ENCODE measurements at regions not wholly inside any gene's neighbourhood (a gene's known extent, or its start where the extent isn't known, plus 50 kb on each side); places are given as distances from the start of the nearest gene placed in this dataset.

DNA sequence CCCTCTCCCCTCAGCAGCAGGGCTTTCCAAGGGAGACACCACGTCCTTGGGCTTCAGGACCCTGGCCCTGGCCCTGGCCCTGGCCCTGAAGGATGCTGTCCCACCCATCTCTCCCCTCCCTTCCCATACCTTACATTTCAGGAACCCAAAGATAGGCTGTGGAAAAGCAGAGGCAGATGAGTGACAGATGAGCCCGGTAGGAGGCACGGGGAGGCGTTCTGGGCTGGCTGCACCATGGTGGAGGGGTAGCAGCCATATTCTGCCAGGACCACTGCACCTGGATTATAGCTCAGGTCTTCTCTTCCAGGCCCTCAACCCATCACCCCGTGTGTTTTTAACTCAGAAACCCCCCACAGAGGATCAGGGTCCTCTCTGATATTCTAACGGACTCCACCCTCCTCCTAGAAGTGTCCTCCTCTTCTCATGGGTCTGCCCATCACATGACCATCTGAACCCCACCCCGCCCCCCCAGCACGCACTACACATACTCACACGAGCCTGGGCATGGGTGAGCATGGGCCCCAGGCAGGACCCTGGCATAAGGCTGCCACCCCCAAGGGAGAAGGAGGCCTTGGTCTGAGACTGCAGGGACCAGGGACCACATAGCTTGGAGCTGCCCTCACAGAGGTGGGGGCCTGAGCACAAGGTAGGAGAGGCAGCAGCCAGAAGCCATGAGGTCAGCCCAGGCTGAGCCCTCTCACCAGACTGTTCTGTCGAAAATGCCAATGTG, 220.8 kb upstream of the CDH4 start:
- POLR2A ChIA-PET, result no interaction called here
- TF ChIP-seq ZNF571 (tag by site-specific recombination; IDR thresholded peaks at IDR 0.05) (no peak), ZBTB21 (tag by site-specific recombination; IDR thresholded peaks at IDR 0.05) (no peak), ZNF416 (tag by site-specific recombination; IDR thresholded peaks at IDR 0.05) (no peak), ZNF585B (tag by site-specific recombination; IDR thresholded peaks at IDR 0.05) (no peak), ZNF623 (tag by site-specific recombination; IDR thresholded peaks at IDR 0.05) (no peak), ZNF221 (tag by site-specific recombination; IDR thresholded peaks at IDR 0.05; ENCODE audit: borderline replicate concordance) (no peak), KLF8 (tag by site-specific recombination; IDR thresholded peaks at IDR 0.05) (no peak), ZNF654 (tag by site-specific recombination; IDR thresholded peaks at IDR 0.05; ENCODE audit: low read depth) (no peak), ZNF777 (tag by site-specific recombination; IDR thresholded peaks at IDR 0.05; ENCODE audit: borderline replicate concordance) (no peak), ZNF548 (tag by site-specific recombination; IDR thresholded peaks at IDR 0.05) (no peak), ZNF658 (tag by site-specific recombination; IDR thresholded peaks at IDR 0.05) (no peak), ZNF133 (tag by site-specific recombination; IDR thresholded peaks at IDR 0.05) (no peak)
- TF ChIP-seq, protein P1, sequence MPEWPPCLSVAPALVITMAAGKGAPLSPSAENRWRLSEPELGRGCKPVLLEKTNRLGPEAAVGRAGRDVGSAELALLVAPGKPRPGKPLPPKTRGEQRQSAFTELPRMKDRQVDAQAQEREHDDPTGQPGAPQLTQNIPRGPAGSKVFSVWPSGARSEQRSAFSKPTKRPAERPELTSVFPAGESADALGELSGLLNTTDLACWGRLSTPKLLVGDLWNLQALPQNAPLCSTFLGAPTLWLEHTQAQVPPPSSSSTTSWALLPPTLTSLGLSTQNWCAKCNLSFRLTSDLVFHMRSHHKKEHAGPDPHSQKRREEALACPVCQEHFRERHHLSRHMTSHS (tag by site-specific recombination; IDR thresholded peaks at IDR 0.05), result no peak
- TF ChIP-seq, protein P2, sequence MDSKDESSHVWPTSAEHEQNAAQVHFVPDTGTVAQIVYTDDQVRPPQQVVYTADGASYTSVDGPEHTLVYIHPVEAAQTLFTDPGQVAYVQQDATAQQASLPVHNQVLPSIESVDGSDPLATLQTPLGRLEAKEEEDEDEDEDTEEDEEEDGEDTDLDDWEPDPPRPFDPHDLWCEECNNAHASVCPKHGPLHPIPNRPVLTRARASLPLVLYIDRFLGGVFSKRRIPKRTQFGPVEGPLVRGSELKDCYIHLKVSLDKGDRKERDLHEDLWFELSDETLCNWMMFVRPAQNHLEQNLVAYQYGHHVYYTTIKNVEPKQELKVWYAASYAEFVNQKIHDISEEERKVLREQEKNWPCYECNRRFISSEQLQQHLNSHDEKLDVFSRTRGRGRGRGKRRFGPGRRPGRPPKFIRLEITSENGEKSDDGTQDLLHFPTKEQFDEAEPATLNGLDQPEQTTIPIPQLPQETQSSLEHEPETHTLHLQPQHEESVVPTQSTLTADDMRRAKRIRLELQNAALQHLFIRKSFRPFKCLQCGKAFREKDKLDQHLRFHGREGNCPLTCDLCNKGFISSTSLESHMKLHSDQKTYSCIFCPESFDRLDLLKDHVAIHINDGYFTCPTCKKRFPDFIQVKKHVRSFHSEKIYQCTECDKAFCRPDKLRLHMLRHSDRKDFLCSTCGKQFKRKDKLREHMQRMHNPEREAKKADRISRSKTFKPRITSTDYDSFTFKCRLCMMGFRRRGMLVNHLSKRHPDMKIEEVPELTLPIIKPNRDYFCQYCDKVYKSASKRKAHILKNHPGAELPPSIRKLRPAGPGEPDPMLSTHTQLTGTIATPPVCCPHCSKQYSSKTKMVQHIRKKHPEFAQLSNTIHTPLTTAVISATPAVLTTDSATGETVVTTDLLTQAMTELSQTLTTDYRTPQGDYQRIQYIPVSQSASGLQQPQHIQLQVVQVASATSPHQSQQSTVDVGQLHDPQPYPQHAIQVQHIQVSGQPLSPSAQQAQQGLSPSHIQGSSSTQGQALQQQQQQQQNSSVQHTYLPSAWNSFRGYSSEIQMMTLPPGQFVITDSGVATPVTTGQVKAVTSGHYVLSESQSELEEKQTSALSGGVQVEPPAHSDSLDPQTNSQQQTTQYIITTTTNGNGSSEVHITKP (tag by site-specific recombination; IDR thresholded peaks at IDR 0.05), result no peak
- no peaks in the 10 kb centered on the region for H3K36me3 ChIP-seq (ENCODE audit: control insufficient read depth in 2 of 2, insufficient read depth in 1 of 2, low read length in 2 of 2)
- H3K9me3 ChIP-seq (ENCODE audit: control insufficient read depth, insufficient read depth, low read depth, low read length), result no peaks in the 10 kb centered on the region
- H3K4me1 ChIP-seq (ENCODE audit: control insufficient read depth, insufficient read depth, low read length), result no peaks in the 10 kb centered on the region
- H3K4me3 ChIP-seq (ENCODE audit: low read depth, low read length), result no peak overlapping the region
- CTCF ChIA-PET, result no interaction called here
- H3K27ac ChIP-seq (ENCODE audit: extremely low read depth, low read depth, low read length), result no peak overlapping the region

DNA sequence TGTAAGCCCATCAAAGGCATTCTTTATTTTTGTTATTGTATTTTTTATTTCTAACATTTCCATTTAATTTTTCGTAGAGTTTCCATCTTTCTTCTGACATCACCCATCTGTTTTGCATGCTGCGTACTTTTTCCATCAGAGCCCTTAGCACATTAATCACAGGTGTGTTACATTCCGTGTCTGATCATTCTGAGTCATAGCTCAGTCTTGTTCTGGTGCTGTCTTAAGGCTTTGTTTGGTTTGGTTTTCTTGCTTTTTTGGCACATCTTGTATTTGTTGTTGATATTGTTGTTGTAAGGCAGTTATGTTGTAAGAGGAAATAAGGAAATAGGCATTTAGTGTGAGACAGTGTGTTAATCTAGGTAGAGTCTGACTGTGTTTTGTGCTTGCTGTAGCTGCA, 214.6 kb upstream of the CDH4 start:
- no peaks in the 10 kb centered on the region for H3K36me3 ChIP-seq (ENCODE audit: control insufficient read depth in 2 of 2, insufficient read depth in 1 of 2, low read length in 2 of 2)
- TF ChIP-seq, protein P3, sequence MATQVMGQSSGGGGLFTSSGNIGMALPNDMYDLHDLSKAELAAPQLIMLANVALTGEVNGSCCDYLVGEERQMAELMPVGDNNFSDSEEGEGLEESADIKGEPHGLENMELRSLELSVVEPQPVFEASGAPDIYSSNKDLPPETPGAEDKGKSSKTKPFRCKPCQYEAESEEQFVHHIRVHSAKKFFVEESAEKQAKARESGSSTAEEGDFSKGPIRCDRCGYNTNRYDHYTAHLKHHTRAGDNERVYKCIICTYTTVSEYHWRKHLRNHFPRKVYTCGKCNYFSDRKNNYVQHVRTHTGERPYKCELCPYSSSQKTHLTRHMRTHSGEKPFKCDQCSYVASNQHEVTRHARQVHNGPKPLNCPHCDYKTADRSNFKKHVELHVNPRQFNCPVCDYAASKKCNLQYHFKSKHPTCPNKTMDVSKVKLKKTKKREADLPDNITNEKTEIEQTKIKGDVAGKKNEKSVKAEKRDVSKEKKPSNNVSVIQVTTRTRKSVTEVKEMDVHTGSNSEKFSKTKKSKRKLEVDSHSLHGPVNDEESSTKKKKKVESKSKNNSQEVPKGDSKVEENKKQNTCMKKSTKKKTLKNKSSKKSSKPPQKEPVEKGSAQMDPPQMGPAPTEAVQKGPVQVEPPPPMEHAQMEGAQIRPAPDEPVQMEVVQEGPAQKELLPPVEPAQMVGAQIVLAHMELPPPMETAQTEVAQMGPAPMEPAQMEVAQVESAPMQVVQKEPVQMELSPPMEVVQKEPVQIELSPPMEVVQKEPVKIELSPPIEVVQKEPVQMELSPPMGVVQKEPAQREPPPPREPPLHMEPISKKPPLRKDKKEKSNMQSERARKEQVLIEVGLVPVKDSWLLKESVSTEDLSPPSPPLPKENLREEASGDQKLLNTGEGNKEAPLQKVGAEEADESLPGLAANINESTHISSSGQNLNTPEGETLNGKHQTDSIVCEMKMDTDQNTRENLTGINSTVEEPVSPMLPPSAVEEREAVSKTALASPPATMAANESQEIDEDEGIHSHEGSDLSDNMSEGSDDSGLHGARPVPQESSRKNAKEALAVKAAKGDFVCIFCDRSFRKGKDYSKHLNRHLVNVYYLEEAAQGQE (tag by site-specific recombination; IDR thresholded peaks at IDR 0.05), result no peak
- no peak for TF ChIP-seq ZNF76 (tag by site-specific recombination; IDR thresholded peaks at IDR 0.05; ENCODE audit: borderline replicate concordance, low read depth)
- H3K4me1 ChIP-seq (ENCODE audit: control insufficient read depth, insufficient read depth, low read length), result no peaks in the 10 kb centered on the region
- ChIA-PET POLR2A (no interaction called here), CTCF (no interaction called here)
- H3K4me3 ChIP-seq (ENCODE audit: low read depth, low read length), result no peak overlapping the region
- H3K27ac ChIP-seq (ENCODE audit: extremely low read depth, low read depth, low read length), result no peak overlapping the region
- H3K9me3 ChIP-seq (ENCODE audit: control insufficient read depth, insufficient read depth, low read depth, low read length), result no peaks in the 10 kb centered on the region

All from HEK293 (cell line).